Suprapubic skin (tissue), 4 donors: ENCODE measurements at regions not wholly inside any gene's neighbourhood (a gene's known extent, or its start where the extent isn't known, plus 50 kb on each side); places are given as distances from the start of the nearest gene placed in this dataset.

Experiments used
- DNase-seq, 2 donors: peaks; one replicate each; pipeline ENCODE4 v3.0.0-alpha.2; 2019; ENCODE audit warnings: low spot score in 2 of 2
- H3K27ac ChIP-seq: fragments of 200-600 bp; sonication (generic); one replicate; pipeline ENCODE4 v1.5.1; 2019
- H3K27me3 ChIP-seq: fragments of 200-600 bp; sonication (generic); one replicate; pipeline ENCODE4 v1.5.1; 2019
- H3K36me3 ChIP-seq: fragments of 200-600 bp; sonication (generic); one replicate; pipeline ENCODE4 v1.5.1; 2019
- H3K4me1 ChIP-seq: fragments of 200-600 bp; sonication (generic); one replicate; pipeline ENCODE4 v1.5.1; 2019
- H3K4me3 ChIP-seq: fragments of 200-600 bp; sonication (generic); one replicate; pipeline ENCODE4 v1.5.1; 2019; ENCODE audit warnings: mild to moderate bottlenecking
- H3K9me3 ChIP-seq: fragments of 200-600 bp; sonication (generic); one replicate; pipeline ENCODE4 v1.5.1; 2019
- CTCF ChIP-seq, 2 donors: fragments of 200-600 bp in 1 of 2; fragments of 450-650 bp in 1 of 2; sonication (generic) in 1 of 2; IDR thresholded peaks; one replicate each; pipeline ENCODE4 v1.5.1; 2016 to 2019; ENCODE audit warnings: antibody characterized with exemption in 2 of 2, mild to moderate bottlenecking in 1 of 2, moderate library complexity in 1 of 2
- EP300 ChIP-seq: sonication (generic); formaldehyde crosslinking; IDR thresholded peaks from one replicate; pipeline ENCODE4 v1.6.1; 2017; ENCODE audit warnings: antibody characterized with exemption
- POLR2A ChIP-seq, 2 donors: fragments of 450-650 bp; IDR thresholded peaks; one replicate each; pipeline ENCODE4 v1.6.1; 2017; ENCODE audit warnings: antibody characterized with exemption in 2 of 2, mild to moderate bottlenecking in 2 of 2, moderate library complexity in 2 of 2
- POLR2AphosphoS5 ChIP-seq, 3 donors: sonication (generic); formaldehyde crosslinking; IDR thresholded peaks; one replicate each; pipeline ENCODE4 v1.6.1; 2017; ENCODE audit warnings: antibody characterized with exemption in 3 of 3
- WGBS: methylation state at CpG from one replicate; pipeline ENCODE4 v1.1.5; 2018; 5-methylcytosine and 5-hydroxymethylcytosine counted together

DNA sequence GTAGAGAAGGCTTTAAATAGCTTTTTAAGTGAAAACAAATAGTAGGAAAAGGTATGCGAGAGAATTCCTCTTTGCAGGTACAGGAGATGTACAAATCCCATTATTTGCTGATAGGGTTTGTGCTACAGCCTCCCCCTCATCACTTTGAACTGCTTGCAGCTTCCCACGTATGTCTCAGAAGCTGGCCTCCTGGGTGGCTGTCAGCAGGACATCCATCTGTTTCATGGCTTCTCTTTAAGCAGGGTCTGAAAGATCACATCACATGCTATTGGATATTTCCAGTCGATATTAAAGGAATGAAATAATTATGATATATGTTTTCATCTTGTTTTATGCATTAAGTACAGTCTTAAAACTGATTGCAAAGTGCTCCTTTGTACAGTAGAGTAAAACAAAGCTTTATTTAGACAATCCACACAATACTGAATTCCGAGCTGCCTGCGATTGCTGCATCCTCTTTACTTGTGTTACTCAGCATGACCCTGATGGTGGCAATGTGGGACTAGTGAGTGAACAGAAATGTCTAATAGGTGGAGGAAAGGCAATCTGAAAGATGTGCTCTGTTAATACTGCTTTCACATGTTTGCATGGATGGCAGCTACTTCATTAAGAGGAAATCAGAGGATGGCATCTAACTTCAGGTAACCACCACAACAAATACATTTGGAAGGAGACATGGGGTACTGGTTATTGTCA lies 930.6 kb upstream of the SEMA6D start:
- H3K9me3 ChIP-seq, result no peaks in the 10 kb centered on the region
- no peaks in the 10 kb centered on the region for H3K4me1 ChIP-seq
- DNase-seq, result no peak
- H3K27me3 ChIP-seq, result no peaks in the 10 kb centered on the region
- no peaks in the 10 kb centered on the region for H3K36me3 ChIP-seq
- TF ChIP-seq POLR2AphosphoS5 (IDR thresholded peaks at IDR 0.05) (no peak), CTCF (IDR thresholded peaks at IDR 0.05) (no peak), EP300 (no peak), POLR2A (IDR thresholded peaks at IDR 0.05) (no peak)
- WGBS, result 63% methylated on average over 5 of the region's 5 CpGs
- H3K4me3 ChIP-seq, result no peak overlapping the region
- no peak overlapping the region for H3K27ac ChIP-seq

- Histone ChIP-seq H3K9me3 (no peaks in the 10 kb centered on the region), H3K27ac (no peak overlapping the region), H3K4me1 (no peaks in the 10 kb centered on the region), H3K36me3 (no peaks in the 10 kb centered on the region), H3K27me3 (no peaks in the 10 kb centered on the region), H3K4me3 (no peak overlapping the region)
- TF ChIP-seq CTCF (IDR thresholded peaks at IDR 0.05), result no peak
- TF ChIP-seq EP300, result no peak
- no peak for TF ChIP-seq POLR2AphosphoS5 (IDR thresholded peaks at IDR 0.05)
- no peak for TF ChIP-seq POLR2A (IDR thresholded peaks at IDR 0.05)
- DNase-seq, result no peak
- WGBS, result 89% methylated on average over 3 of the region's 3 CpGs
These were observed 921.6 kb upstream of the SEMA6D start for GRCh38 chr15:46795685-46796084.

DNA sequence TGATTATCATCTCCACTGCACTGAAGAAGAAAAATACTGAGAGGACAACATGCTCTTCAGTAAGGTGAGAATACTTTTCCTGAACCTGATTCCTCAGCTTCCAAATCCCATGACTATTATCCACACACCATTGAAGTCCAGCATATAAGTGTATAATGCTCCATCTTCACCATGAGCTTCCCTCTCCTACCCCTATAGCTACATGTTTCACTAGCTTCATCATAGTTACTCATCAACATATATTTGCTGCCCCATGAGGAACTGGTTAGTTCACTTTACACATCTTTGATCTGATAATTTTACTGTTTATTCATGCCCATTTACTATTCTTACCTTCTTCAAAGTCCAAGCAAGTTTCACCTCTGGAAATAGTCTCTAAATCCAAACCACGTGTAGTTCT lies 908.5 kb upstream of the SEMA6D start:
- no peaks in the 10 kb centered on the region for H3K27me3 ChIP-seq
- H3K36me3 ChIP-seq, result no peaks in the 10 kb centered on the region
- H3K4me3 ChIP-seq, result no peak overlapping the region
- H3K27ac ChIP-seq, result no peak overlapping the region
- WGBS, result 17% methylated on average over 1 of the region's 1 CpG
- no peaks in the 10 kb centered on the region for H3K4me1 ChIP-seq
- H3K9me3 ChIP-seq, result no peaks in the 10 kb centered on the region
- TF ChIP-seq POLR2A (IDR thresholded peaks at IDR 0.05) (no peak), CTCF (IDR thresholded peaks at IDR 0.05) (no peak), POLR2AphosphoS5 (IDR thresholded peaks at IDR 0.05) (no peak), EP300 (no peak)
- DNase-seq, result no peak

DNA sequence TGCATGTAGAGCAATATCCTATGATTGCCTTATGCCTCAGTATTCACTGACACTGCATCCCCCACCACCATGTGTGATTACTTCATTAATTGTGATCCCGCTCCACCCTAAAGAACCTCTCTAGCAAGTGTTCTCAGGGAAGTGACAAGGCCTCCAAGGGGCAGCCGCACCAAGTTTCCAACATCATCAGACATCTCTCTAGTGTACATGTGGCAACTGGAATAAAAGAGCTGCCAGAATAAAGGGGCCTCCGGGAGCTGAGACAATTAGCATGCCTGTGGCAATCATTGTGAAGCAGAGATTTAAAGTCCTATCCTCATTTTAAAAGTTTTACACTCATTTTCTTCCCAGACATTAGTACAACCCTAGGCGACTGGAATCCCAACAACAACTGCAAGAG lies 902.1 kb upstream of the SEMA6D start:
- DNase-seq, result no peak
- no peak overlapping the region for H3K27ac ChIP-seq
- H3K27me3 ChIP-seq, result no peaks in the 10 kb centered on the region
- H3K4me1 ChIP-seq, result no peaks in the 10 kb centered on the region
- no peaks in the 10 kb centered on the region for H3K9me3 ChIP-seq
- no peak overlapping the region for H3K4me3 ChIP-seq
- WGBS, result 58% methylated on average over 4 of the region's 4 CpGs
- no peaks in the 10 kb centered on the region for H3K36me3 ChIP-seq
- TF ChIP-seq EP300 (no peak), CTCF (IDR thresholded peaks at IDR 0.05) (no peak), POLR2A (IDR thresholded peaks at IDR 0.05) (no peak)

DNA sequence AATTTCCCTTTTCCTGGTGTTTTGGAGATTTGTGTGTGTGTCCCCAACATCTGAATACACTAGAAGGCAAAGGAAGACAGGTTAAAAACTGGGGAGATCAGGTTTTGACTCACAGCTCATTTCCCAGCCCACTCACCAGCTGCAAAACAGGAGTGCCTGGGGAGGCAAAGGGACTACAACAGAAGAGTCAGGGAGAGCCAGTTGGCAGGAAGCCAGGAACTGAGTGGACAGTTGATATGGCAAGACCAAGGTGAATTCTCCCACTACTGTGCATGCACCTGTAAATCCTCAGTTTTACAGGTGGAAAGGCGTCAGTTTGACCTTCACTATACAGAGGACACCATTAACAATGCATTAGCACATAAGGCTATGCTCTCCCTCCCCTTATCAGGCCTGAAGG lies 901.5 kb upstream of the SEMA6D start:
- Histone ChIP-seq H3K4me1 (no peaks in the 10 kb centered on the region), H3K27ac (no peak overlapping the region), H3K36me3 (no peaks in the 10 kb centered on the region), H3K27me3 (no peaks in the 10 kb centered on the region), H3K4me3 (no peak overlapping the region), H3K9me3 (no peaks in the 10 kb centered on the region)
- TF ChIP-seq EP300 (no peak), CTCF (IDR thresholded peaks at IDR 0.05) (no peak), POLR2A (IDR thresholded peaks at IDR 0.05) (no peak), POLR2AphosphoS5 (IDR thresholded peaks at IDR 0.05) (no peak)
- 86% methylated on average over 1 of the region's 1 CpG for WGBS
- no peak for DNase-seq
